Cardiac fibroblast (primary cell): ENCODE measurements at regions not wholly inside any gene's neighbourhood (a gene's known extent, or its start where the extent isn't known, plus 50 kb on each side); places are given as distances from the start of the nearest gene placed in this dataset.

Experiments
- DNase-seq, 2 donors: peaks; one replicate each; pipeline versions ENCODE4 v3.0.0 to v3.0.0-alpha.2; 2010; ENCODE audit warnings: low read depth in 2 of 2
- H3K4me3 ChIP-seq, 2 donors: replicated peaks in 1 of 2; 1 replicate in 1 of 2; 2 replicates in 1 of 2; pipeline ENCODE4 v1.5.1; 2011; ENCODE audit warnings: low read depth in 2 of 2, low read length in 2 of 2, mild to moderate bottlenecking in 2 of 2, moderate library complexity in 1 of 2
- TF ChIP-seq, protein P1 (sequence below): IDR thresholded peaks from one replicate; pipeline ENCODE4 v1.5.1; 2011; ENCODE audit warnings: low read depth, mild to moderate bottlenecking, low read length, inconsistent platforms

GRCh38 chr4:138899999-138900398, 115.6 kb upstream of the NOCT start:
- no peak overlapping the region for H3K4me3 ChIP-seq
- TF ChIP-seq, protein P1, sequence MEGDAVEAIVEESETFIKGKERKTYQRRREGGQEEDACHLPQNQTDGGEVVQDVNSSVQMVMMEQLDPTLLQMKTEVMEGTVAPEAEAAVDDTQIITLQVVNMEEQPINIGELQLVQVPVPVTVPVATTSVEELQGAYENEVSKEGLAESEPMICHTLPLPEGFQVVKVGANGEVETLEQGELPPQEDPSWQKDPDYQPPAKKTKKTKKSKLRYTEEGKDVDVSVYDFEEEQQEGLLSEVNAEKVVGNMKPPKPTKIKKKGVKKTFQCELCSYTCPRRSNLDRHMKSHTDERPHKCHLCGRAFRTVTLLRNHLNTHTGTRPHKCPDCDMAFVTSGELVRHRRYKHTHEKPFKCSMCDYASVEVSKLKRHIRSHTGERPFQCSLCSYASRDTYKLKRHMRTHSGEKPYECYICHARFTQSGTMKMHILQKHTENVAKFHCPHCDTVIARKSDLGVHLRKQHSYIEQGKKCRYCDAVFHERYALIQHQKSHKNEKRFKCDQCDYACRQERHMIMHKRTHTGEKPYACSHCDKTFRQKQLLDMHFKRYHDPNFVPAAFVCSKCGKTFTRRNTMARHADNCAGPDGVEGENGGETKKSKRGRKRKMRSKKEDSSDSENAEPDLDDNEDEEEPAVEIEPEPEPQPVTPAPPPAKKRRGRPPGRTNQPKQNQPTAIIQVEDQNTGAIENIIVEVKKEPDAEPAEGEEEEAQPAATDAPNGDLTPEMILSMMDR: no peak
- no peak for DNase-seq

DNA sequence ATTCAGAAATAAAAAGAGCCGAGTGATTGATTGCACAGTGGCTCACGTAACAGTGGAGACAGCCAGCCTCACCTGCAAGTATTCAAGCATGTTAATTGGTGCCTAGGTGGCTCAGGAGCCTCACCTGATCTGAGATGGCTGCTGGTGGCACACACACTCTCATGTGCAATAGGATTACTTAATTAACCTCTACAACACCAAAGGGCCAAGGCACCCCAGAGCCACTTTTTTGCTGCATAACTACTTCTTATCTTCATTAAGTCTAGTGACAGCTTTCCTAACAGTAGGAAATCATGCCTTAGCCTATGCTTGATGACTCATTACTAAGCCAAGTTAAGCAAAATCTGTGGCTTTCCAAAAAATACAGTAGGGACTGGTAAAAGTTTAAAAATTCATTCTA, 117.3 kb upstream of the NOCT start:
- DNase-seq: peak; percentile 31 to 39
- TF ChIP-seq, protein P1: no peak
- H3K4me3 ChIP-seq: no peak overlapping the region

DNA sequence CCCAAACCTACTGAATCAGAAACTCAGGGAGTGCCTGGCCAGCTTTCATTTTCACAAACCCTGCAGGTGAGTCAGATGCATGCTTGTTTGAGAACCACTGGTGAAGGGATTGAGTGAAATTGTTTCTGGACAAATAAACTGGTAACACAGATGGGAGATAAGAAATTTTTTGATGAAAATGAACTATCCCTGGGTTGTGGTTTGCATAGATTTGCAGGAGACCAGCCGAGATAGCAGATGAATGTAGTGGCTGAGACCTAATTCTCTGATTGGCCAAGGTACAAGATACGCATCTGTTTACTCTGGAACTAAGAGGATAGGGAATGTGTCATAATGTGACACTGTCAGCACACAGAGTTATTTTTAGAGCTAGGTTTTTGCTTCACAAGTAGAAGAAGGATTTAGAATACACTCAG, 117.8 kb upstream of the NOCT start:
- peak; percentile 55 to 68 for DNase-seq
- TF ChIP-seq, protein P1: no peak
- no peak overlapping the region for H3K4me3 ChIP-seq

GRCh38 chr4:138894709-138895108, 120.9 kb upstream of the NOCT start:
- H3K4me3 ChIP-seq: no peak overlapping the region
- DNase-seq: no peak
- TF ChIP-seq, protein P1: no peak

DNA sequence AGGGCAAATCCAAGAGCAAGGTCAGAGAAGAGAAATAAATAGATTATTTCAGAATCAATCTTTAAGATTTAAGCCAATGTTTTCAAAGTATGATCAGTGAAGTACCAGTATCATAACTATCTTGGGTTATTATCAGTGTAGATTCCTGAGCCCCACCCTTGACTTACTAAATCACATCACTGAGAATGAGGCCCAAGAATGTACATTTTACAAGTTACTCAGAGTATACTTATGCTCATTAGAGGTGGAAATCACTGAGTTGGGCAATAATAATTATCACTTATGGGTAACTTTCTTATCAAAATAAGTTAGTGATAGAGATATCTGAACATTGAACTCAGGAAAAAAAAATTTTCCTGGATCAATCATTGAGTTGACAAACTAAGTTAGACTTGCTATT, 121.6 kb upstream of the NOCT start:
- no peak for DNase-seq
- no peak overlapping the region for H3K4me3 ChIP-seq
- TF ChIP-seq, protein P1: no peak

DNA sequence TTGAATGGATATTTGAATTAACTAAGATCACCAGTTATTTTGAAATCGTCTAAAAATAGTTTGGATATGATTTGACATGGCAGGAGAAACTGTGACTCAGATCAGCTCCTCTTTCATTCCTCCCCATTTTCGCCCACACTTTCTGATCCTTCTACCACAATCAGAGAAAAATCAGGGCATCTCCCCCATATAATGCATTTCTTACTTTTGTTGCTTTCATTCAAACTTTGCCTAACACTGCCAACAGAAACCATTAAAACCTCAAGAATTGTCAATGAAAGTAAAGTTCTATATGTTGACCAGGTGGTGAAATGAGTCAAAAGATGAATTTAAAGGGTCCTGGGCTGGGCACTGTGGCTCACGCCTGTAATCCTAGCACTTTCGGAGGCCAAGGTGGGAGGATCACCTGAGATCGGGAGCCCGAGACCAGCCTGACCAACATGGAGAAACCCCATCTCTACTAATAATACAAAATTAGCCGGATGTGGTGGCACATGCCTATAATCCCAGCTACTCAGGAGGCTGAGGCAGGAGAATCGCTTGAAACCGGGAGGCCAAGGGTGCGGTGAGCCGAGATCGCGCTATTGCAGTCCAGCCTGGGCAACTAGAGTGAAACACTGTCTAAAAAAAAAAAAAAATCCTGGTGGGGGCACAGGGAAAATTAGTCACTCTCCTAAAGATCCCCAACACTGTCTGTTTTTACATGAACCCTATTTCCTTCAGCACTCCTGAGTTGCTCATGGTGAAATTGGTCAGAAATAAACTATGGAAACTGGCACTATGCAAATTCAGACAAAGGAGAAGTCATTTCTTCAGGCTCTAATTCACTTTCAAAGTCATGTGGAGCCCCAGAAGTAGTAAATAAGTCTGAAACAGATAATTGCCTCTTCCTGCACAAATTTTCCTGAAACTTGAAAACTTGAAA, 122.8 kb upstream of the NOCT start:
- no peak overlapping the region for H3K4me3 ChIP-seq
- no peak for DNase-seq
- TF ChIP-seq, protein P1: no peak
